Stimulated activated CD4-positive, alpha-beta T cell treated with anti-CD3 and anti-CD28 coated beads, Interleukin-12 subunit alpha, Interleukin-12 subunit beta, amount 100 ng/mL, for 24 hours (primary cell): ENCODE measurements at regions not wholly inside any gene's neighbourhood (a gene's known extent, or its start where the extent isn't known, plus 50 kb on each side); places are given as distances from the start of the nearest gene placed in this dataset.
"Not testable (repeated sequence)": the region's sequence is repeated elsewhere in the genome, so short reads cannot be mapped to it uniquely, and the experiment has no call there.

Source experiments
- DNase-seq, 2 experiments: peaks; one replicate each; pipeline ENCODE4 v3.0.0-alpha.2; 2020; ENCODE audit warnings: low read depth in 2 of 2

GRCh38 chr7:131077735-131078134, 249.9 kb upstream of the MKLN1 start:
- DNase-seq = no peak

- DNase-seq = no peak
These were observed 246.9 kb upstream of the MKLN1 start for GRCh38 chr7:131080754-131081153.

DNA sequence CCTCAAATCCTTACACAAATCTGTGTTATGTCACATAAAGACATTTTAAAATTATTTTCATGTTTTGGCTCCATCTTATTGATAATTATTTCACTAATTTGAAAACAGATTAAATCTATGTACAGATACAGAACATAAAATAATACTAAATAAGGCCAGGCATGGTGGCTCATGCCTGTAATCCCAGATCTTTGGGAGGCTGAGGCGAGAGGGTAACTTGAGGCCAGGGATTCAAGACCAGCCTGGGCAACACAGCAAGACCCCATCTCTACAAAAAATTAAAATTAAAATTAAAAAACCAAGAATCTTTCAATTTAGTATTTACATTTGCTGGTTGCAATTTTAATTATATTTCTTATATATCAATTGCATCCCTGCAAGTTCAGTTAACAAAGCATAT, 246.4 kb upstream of the MKLN1 start:
- DNase-seq = no peak

GRCh38 chr7:131083781-131084180, 243.9 kb upstream of the MKLN1 start:
- DNase-seq = no peak

- DNase-seq = not testable (repeated sequence)
These were observed 243.3 kb upstream of the MKLN1 start for GRCh38 chr7:131084336-131084735.

DNA sequence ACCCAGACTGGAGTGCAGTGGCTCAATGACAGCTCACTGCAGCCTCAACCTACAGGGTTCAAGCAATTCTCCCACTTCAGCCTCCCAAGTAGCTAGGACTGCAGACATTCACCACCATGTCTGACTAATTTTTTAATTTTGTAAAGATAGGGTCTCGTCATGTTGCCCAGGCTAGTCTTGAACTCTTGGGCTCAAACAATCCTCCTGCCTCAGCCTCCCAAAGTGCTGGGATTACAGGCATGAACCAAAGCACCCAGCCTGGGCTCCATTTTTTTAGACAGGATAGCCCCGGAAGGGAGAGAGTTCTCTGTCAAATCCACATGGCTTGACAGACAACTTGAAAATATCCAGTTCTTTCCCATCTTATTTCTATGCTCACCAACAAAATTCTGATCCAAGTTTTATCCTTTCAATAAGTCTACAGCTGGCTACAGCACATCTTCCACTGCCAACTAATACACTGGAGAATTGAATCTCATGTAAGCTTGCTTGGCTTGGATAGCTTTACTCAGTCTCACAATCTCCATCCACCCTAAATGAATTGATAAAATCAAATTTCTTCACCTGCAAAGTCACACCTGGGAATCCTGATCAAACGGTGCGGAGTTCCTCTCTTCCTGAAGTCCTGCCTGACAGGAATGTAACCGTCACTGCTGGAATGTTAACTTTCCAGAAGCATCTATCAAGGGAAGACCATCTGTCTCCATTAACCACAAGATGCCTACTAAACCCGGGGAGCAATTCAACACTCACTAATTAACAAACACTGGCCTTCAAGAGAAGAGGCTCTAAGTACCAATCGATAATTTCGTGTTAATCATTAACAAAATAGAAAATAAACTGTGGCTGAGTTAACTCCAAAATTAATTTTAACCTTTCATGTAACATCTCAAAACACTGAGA, 239.7 kb upstream of the MKLN1 start:
- DNase-seq = no peak

DNA sequence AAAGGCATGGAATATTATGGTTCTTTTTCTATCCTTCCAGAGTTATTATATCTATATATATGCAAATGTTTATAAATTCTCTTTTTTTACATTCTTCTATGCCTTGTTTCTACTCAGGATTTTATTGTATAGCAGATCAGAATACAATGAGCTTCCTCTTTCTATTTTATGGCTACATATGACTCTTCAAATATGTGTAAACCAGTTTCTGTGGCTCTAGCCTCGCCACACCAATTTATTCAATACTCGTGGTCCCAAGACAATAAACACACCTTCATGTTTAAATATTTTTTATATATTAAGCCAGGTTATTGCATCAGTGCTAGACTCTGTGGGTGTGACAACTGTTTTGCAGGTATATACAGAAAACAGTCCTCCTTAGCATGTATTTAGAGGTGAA, 237.5 kb upstream of the MKLN1 start:
- no peak for DNase-seq

DNA sequence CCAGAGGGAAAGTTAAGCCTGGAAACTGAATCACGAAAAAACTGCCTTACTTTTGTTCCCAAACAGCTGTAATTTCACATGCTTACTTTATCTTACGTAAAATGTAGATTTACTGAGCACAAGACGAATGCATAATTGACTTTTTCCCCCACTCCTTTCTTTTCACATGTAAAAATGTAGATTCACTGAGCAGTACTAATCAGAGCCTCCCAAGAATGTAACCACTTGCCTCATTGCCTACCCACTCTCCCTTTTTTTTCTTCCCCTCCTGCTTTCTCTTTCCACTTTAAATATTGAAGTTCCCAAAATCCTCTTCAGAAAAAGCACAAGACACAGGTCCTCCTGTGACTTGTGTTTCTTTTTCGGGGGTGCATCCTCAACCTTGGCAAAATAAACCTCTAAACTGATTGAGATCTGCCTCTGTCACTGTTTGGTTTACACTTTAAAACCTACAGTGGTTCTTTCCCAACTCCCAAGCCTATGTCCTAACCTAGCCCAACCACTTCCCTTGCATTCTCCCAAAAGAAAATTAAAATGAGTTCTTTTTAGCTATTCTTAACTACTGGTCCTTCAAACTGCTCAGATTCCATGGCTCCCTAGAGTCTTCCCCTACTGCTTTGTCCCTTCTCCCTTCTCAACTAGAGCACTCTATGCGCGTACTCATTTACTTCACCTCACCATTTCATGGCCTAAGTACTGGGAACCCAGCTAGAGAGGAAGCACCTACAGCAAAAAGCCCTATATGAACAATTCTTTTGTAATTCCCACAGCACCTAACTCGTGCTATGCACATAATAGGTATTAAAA, 236.6 kb upstream of the MKLN1 start:
- DNase-seq = no peak

DNA sequence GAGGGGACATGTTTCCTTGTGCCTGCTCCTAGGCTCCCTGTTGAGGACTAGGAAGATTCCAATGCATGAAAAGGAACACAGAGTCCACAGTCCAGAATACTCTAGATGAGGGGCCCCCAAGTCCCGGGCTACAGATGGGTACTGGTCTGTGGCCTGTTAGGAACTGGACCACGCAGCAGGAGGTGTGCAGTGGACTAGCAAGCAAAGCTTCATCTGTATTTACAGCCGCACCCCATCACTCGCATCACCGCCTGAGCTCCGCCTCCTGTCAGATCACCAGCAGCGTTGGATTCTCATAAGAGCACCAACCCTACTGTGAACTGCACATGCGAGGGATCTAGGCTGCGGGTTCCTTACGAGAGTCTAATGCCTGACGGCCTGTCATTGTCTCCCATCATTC, 233.0 kb upstream of the MKLN1 start:
- no peak for DNase-seq

DNA sequence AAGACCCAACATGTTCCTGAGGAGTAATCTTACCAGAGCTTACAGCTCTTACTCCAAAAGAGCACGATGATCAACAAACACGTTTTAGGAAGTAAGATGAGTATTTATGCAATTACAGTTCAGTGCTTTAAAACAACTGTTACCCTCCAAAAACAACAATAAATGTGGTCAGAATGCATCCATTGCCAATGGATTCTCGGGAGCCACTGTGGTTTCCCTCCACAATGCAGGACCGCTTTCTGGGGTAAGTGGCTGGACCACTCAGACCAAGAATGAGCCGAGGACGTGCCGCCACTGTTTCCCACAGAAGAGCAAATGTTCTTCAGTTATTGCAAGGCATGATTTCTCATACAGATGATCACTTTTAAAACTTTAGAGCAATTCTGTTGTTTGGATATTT, 232.3 kb upstream of the MKLN1 start:
- DNase-seq = no peak

DNA sequence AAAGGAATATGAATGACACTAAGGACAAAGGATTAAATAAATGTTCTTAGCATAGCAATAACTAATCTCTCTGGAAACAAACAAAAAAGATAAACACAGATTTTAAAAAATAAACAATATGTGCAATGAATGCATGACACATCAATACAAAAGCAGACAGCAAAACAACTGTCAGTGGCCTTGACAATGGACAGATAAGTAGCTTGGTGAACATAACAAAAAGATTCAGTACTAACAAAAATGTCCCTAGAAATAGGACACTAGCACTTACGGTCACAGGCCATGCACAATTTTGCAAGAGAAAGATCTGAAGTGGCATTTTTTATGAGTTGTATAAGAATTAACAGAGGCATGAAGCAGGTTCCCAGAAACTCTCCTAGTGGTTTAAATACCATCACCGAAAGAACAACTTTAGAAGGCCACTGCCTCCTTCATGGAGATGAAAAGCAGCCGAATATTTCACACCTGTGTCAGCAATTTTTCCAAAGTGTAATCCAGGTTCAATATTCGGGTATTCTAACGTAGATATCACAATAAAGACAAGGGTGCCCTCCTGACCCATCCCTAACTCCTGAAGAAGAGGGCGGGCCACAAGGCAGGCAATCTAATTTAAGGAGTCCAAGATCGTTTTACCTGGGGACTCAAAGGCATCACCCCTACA, 231.3 kb upstream of the MKLN1 start:
- no peak for DNase-seq

GRCh38 chr7:131097662-131098376, 229.9 kb upstream of the MKLN1 start:
- no peak for DNase-seq

GRCh38 chr7:131098527-131098926, 229.1 kb upstream of the MKLN1 start:
- no peak for DNase-seq

- no peak for DNase-seq
These were observed 227.2 kb upstream of the MKLN1 start for GRCh38 chr7:131100357-131101054.

DNA sequence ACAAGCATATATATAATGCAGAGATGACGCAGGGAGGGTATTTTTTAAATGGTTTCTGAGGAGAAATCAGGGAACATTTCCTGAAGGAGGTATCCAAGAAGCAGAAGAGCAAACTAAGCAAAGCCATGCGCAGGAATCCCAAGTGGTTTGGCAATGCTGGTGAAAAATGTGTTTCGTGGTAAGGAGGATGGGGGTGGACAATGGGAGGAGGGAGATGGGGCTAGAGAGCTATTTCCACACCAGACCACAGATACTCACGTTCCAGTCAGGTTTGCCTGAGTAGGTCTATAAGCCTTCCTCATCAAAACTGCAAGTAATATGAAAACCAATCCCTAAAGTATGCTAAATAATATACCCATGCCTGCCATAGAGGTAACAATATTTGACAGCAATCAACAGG, 223.7 kb upstream of the MKLN1 start:
- DNase-seq = no peak

GRCh38 chr7:131104596-131105293, 222.9 kb upstream of the MKLN1 start:
- no peak for DNase-seq

DNA sequence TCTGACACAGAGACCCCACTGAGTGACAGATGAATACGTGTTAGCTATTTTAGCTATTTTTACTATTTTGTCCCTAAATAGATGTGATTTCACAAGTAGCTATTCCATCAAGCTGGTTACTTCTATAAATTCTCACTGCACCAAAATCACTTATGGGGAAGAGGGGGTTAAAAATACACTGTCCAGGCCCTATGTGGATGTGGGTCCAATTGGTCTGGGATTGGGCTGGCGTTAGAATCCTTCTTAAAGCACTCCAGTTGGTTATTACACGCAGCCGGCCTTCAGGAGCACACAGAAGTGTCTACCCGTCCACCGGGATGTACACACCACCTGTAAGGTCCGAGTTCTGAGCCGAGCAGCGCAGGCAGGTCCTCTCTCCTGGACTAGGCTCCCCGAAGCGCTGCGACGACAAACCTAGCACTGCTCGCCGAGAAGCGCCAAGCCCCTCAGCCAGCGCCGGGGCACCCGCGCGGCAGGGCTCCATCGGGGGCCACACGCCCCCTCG, 222.3 kb upstream of the MKLN1 start:
- DNase-seq = no peak

GRCh38 chr7:131105799-131106680, 221.6 kb upstream of the MKLN1 start:
- peak; percentile 56 to 59 for DNase-seq

- peak in 1 of 2 experiments; percentile 26 for DNase-seq
These were observed 220.9 kb upstream of the MKLN1 start for GRCh38 chr7:131106681-131107336.
